ENCODE measurements at regions not wholly inside any gene's neighbourhood (a gene's known extent, or its start where the extent isn't known, plus 50 kb on each side); places are given as distances from the start of the nearest gene placed in this dataset.

DNA sequence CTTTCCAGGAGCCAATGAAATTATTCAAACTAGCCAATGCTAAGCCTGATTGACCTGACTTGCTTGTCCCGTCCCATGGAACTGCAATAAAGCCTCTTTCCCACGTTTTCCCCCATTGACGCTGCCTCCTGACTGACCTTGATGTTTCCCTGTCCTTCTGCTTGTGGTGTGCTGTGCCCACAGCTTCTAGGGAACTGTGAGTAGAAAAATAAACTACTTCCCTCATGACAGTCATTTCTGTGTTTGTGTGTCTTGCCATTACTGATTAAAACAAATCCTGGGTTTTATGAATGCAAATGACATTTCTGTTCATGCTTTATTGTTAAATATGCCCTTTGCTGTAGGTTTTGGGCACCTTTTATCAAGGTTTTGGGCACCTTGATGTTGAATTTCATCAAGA, 91.3 kb upstream of the ABI1 start:
- DNase-seq (ENCODE audit: low spot score in 2 of 2) = no peak
- Histone ChIP-seq H3K27ac (no peak overlapping the region), H3K27me3 (no peaks in the 10 kb centered on the region), H3K4me3 (no peak overlapping the region), H3K4me1 (no peaks in the 10 kb centered on the region), H3K36me3 (no peaks in the 10 kb centered on the region), H3K9me3 (peaks cover 0 to 6% (median 0%) of the 10 kb centered on the region in 4 donors)
- 64 to 68% methylated on average over 3 of the region's 3 CpGs for WGBS, 2 donors
- TF ChIP-seq, protein P1, sequence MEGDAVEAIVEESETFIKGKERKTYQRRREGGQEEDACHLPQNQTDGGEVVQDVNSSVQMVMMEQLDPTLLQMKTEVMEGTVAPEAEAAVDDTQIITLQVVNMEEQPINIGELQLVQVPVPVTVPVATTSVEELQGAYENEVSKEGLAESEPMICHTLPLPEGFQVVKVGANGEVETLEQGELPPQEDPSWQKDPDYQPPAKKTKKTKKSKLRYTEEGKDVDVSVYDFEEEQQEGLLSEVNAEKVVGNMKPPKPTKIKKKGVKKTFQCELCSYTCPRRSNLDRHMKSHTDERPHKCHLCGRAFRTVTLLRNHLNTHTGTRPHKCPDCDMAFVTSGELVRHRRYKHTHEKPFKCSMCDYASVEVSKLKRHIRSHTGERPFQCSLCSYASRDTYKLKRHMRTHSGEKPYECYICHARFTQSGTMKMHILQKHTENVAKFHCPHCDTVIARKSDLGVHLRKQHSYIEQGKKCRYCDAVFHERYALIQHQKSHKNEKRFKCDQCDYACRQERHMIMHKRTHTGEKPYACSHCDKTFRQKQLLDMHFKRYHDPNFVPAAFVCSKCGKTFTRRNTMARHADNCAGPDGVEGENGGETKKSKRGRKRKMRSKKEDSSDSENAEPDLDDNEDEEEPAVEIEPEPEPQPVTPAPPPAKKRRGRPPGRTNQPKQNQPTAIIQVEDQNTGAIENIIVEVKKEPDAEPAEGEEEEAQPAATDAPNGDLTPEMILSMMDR (IDR thresholded peaks at IDR 0.05) = no peak
- TF ChIP-seq POLR2A (IDR thresholded peaks at IDR 0.05) = no peak
- no peak for TF ChIP-seq EP300 (IDR thresholded peaks at IDR 0.05)

DNA sequence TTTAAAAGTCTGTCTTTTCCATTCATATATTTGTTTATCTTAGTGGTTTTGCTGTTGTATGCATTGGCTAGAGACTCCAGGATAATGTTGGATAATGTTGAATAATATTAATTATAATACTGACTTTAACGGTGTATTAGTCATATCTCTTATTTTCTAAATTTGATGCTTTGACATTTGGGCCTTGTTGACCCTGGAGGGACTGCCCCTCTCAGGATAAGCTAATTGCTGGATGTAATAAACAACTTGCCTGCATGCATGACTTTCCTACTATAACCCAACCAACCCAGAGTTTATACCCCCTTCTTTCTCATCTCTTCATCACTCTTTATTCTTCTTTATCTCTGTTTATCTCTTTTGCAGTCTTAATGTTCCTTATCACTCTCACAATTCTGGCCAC, 90.9 kb upstream of the ABI1 start:
- no peaks in the 10 kb centered on the region for H3K4me1 ChIP-seq
- 54 to 59% methylated on average over 1 of the region's 1 CpG for whole genome bisulfite sequencing, 2 donors
- DNase-seq (ENCODE audit: low spot score in 2 of 2) = no peak
- TF ChIP-seq, protein P1 (IDR thresholded peaks at IDR 0.05) = no peak
- TF ChIP-seq EP300 (IDR thresholded peaks at IDR 0.05) = no peak
- no peak for TF ChIP-seq POLR2A (IDR thresholded peaks at IDR 0.05)
- no peak overlapping the region for H3K4me3 ChIP-seq
- no peaks in the 10 kb centered on the region for H3K27me3 ChIP-seq
- H3K27ac ChIP-seq = no peak overlapping the region
- no peaks in the 10 kb centered on the region for H3K36me3 ChIP-seq
- peaks cover 0 to 6% (median 0%) of the 10 kb centered on the region in 4 donors for H3K9me3 ChIP-seq

- peaks cover 0 to 6% (median 0%) of the 10 kb centered on the region in 4 donors for H3K9me3 ChIP-seq
- H3K36me3 ChIP-seq = no peaks in the 10 kb centered on the region
- H3K27me3 ChIP-seq = no peaks in the 10 kb centered on the region
- no peak for DNase-seq (ENCODE audit: low spot score in 2 of 2)
- no peaks in the 10 kb centered on the region for H3K4me1 ChIP-seq
- TF ChIP-seq POLR2A (IDR thresholded peaks at IDR 0.05) = no peak
- TF ChIP-seq, protein P1 (IDR thresholded peaks at IDR 0.05) = no peak
- no peak for TF ChIP-seq EP300 (IDR thresholded peaks at IDR 0.05)
- H3K4me3 ChIP-seq = no peak overlapping the region
- H3K27ac ChIP-seq = no peak overlapping the region
These were observed 90.2 kb upstream of the ABI1 start for GRCh38 chr10:26950934-26951333.

GRCh38 chr10:26946102-26946811, 85.5 kb upstream of the ABI1 start:
- Histone ChIP-seq H3K27ac (no peak overlapping the region), H3K4me3 (no peak overlapping the region), H3K9me3 (peaks cover 0 to 6% (median 0%) of the 10 kb centered on the region in 4 donors), H3K27me3 (no peaks in the 10 kb centered on the region), H3K4me1 (no peaks in the 10 kb centered on the region), H3K36me3 (no peaks in the 10 kb centered on the region)
- no peak for DNase-seq (ENCODE audit: low spot score in 2 of 2)
- 38 to 77% methylated on average over 22 to 28 of the region's 29 CpGs for WGBS, 2 donors
- no peak for TF ChIP-seq POLR2A (IDR thresholded peaks at IDR 0.05)

DNA sequence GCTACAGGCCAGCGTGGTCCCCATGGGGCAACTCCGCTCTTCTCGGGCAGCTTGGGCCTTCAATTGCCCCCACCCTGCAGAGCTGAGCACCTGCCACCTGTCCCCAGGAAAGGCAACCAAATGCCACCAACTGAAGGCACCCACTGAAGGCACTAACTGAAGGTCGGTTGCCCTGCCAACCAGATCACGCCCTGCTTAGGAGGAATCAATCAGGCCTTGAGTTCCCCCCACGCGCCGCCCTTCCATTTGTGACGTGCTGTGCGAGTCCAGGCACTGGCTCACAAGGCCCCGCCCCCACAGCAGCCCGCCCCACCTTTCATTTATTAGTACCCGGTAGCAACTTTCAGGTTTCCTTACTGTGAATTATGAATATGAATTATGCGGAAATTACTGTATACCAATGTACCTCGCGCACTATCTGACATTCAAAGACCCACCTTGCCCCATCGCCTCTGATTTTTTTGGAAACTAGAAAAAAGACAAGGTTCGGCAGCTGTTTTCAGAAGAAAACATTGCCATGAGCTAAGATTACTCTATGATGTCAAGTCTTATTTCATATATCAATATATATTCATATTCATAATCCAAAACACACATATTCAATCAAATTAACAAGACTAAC, 83.6 kb upstream of the ABI1 start:
- Histone ChIP-seq H3K27me3 (no peaks in the 10 kb centered on the region), H3K27ac (no peak overlapping the region), H3K9me3 (no peaks in the 10 kb centered on the region), H3K36me3 (no peaks in the 10 kb centered on the region), H3K4me3 (no peak overlapping the region), H3K4me1 (no peaks in the 10 kb centered on the region)
- DNase-seq (ENCODE audit: low spot score in 2 of 2) = no peak
- TF ChIP-seq, protein P1 (IDR thresholded peaks at IDR 0.05) = no peak
- no peak for TF ChIP-seq POLR2A (IDR thresholded peaks at IDR 0.05)
- no peak for TF ChIP-seq EP300 (IDR thresholded peaks at IDR 0.05)
- 84 to 88% methylated on average over 18 of the region's 18 CpGs for WGBS, 2 donors
